HepG2 (cell line): ENCODE measurements at regions not wholly inside any gene's neighbourhood (a gene's known extent, or its start where the extent isn't known, plus 50 kb on each side); places are given as distances from the start of the nearest gene placed in this dataset.

ENCODE experiments used
- ATAC-seq: fragments of 200-7000 bp; cut with Tn5 transposase; 3 replicates; pipeline ENCODE4 v1.9.1; 2020; ENCODE audit warnings: mild to moderate bottlenecking, moderate library complexity
- BruUV-seq: library from RNA; stranded (reverse); fragments of 400-500 nt; replicated peaks from 2 replicates; lab custom pipeline; 2021; lab: Mats Ljungman, UMichigan
- CTCF ChIA-PET: fragments of 300-600 bp; formaldehyde crosslinking; extraction: SDS; loops from one replicate; lab custom pipeline; 2021; ENCODE audit warnings: low total read pairs, inconsistent platforms, low intra/inter-chr PET ratio; lab: Yijun Ruan, JAX
- POLR2A ChIA-PET: fragments of 350-600 bp; sonication (Branson Sonifier 250); formaldehyde crosslinking; loops from one replicate; lab custom pipeline; 2020; ENCODE audit warnings: antibody characterized with exemption, inconsistent platforms; lab: Yijun Ruan, JAX
- DNase-seq: peaks from one replicate; pipeline ENCODE4 v3.0.0-alpha.2; 2015; ENCODE audit warnings: low spot score
- FAIRE-seq: peaks from 3 replicates; lab custom pipeline; 2011; peaks lifted over from hg19 to GRCh38; lab: Jason Lieb, UNC
- H2AFZ ChIP-seq: one replicate; pipeline ENCODE4 v1.6.1; 2011; ENCODE audit warnings: low read length, inconsistent platforms
- H3K27ac ChIP-seq: fragments of 300-600 bp; 3 replicates; pipeline ENCODE4 v1.8.0; 2011; ENCODE audit warnings: mixed run types, mild to moderate bottlenecking, mixed read lengths, low read length, inconsistent platforms; ENCODE audit not compliant: insufficient read depth; ENCODE audit errors: extremely low read length
- H3K27me3 ChIP-seq, 2 experiments: fragments of 200-600 bp in 1 of 2; 2 replicates in 1 of 2; 3 replicates in 1 of 2; pipeline versions ENCODE4 v1.6.0 to v1.8.0; 2011; ENCODE audit warnings: low read length in 2 of 2, mild to moderate bottlenecking in 2 of 2, moderate library complexity in 2 of 2, inconsistent platforms in 1 of 2; ENCODE audit not compliant: insufficient read depth in 2 of 2, control insufficient read depth in 1 of 2
- H3K36me3 ChIP-seq, 2 experiments: fragments of 200-600 bp in 1 of 2; replicated peaks in 1 of 2; 2 replicates in 1 of 2; 3 replicates in 1 of 2; pipeline versions ENCODE4 v1.5.1 to v1.8.0; 2011; ENCODE audit warnings: low read length in 2 of 2, inconsistent platforms in 1 of 2; ENCODE audit not compliant: insufficient read depth in 2 of 2, control insufficient read depth in 1 of 2
- H3K4me1 ChIP-seq: 2 replicates; pipeline ENCODE4 v1.5.1; 2012; ENCODE audit warnings: low read length, inconsistent platforms; ENCODE audit not compliant: insufficient read depth
- H3K4me2 ChIP-seq: 2 replicates; pipeline ENCODE4 v1.6.0; 2011; ENCODE audit warnings: low read depth, low read length, inconsistent platforms
- H3K4me3 ChIP-seq, 3 experiments: fragments of 200-600 bp in 1 of 3; sonication (generic), shearing (Covaris generic) in 1 of 3; replicated peaks in 1 of 3; 2 replicates each; pipeline ENCODE4 v1.5.1; 2011 to 2016; ENCODE audit warnings: low read length in 3 of 3, inconsistent platforms in 2 of 3, low read depth in 2 of 3, mild to moderate bottlenecking in 2 of 3, control low read depth in 1 of 3, mixed read lengths in 1 of 3; ENCODE audit not compliant: insufficient read depth in 1 of 3
- H3K79me2 ChIP-seq: one replicate; pipeline ENCODE4 v1.6.1; 2011; ENCODE audit warnings: low read length, inconsistent platforms; ENCODE audit not compliant: insufficient read depth
- H3K9ac ChIP-seq: 2 replicates; pipeline ENCODE4 v1.6.0; 2011; ENCODE audit warnings: mild to moderate bottlenecking, low read depth, low read length, inconsistent platforms; ENCODE audit not compliant: insufficient read depth
- H3K9me3 ChIP-seq: 2 replicates; pipeline ENCODE4 v1.5.1; 2012; ENCODE audit warnings: mild to moderate bottlenecking, low read length
- H4K20me1 ChIP-seq: 2 replicates; pipeline ENCODE4 v1.6.0; 2011; ENCODE audit warnings: inconsistent platforms, mild to moderate bottlenecking, low read length, moderate library complexity; ENCODE audit not compliant: insufficient read depth
- ATF4 ChIP-seq, 2 experiments: fragments of 450-650 bp in 1 of 2; sonication (generic) in 1 of 2; formaldehyde crosslinking; IDR thresholded peaks; 2 replicates each; pipeline versions ENCODE4 v1.5.0 to v1.8.0; 2020 to 2022; ENCODE audit warnings: mild to moderate bottlenecking in 1 of 2, missing genetic modification reagents in 1 of 2
- ZNF547 ChIP-seq: sonication (generic); formaldehyde crosslinking; IDR thresholded peaks from 2 replicates; pipeline ENCODE4 v1.5.1; 2020; ENCODE audit warnings: mild to moderate bottlenecking, missing genetic modification reagents
- ZNF652 ChIP-seq: IDR thresholded peaks from 2 replicates; pipeline ENCODE4 v1.6.1; 2016; ENCODE audit warnings: low read depth, borderline replicate concordance
- WGBS: methylation state at CpG from one replicate; pipeline ENCODE4 v1.1.6; 2017; ENCODE audit warnings: low lambda C conversion rate; 5-methylcytosine and 5-hydroxymethylcytosine counted together
- in situ Hi-C: cut with HindIII; loops from 2 replicates; pipeline ENCODE4 v1.10.0; 2017; ENCODE audit warnings: low pct_unique_long_range_greater_than_20kb; ENCODE audit not compliant: extremely low pct_ligation_motif_present
- intact Hi-C: fragments of 100-400 bp; cut with micrococcal nuclease; formaldehyde crosslinking; loops from one replicate; pipeline ENCODE4 v1.10.0; 2022; ENCODE audit not compliant: unreplicated experiment

- no peak overlapping the region for H3K4me2 ChIP-seq
- TF ChIP-seq ATF4 (CRISPR knock-in tag; IDR thresholded peaks at IDR 0.05), result no peak
- H3K36me3 ChIP-seq, result no peaks in the 10 kb centered on the region
- no peak overlapping the region for H3K4me3 ChIP-seq
- ChIA-PET CTCF (no interaction called here), POLR2A (no interaction called here)
- no TSS peak for BruUV-seq
- no peaks in the 10 kb centered on the region for H3K9me3 ChIP-seq
- H3K27ac ChIP-seq, result no peak overlapping the region
- no peak overlapping the region for H3K9ac ChIP-seq
- no peak overlapping the region for H2AFZ ChIP-seq
- FAIRE-seq (no peak), DNase-seq (no peak), ATAC-seq (no peak)
- no peaks in the 10 kb centered on the region for H3K4me1 ChIP-seq
- no peaks in the 10 kb centered on the region for H3K79me2 ChIP-seq
- 0% methylated on average over 1 of the region's 1 CpG for WGBS
- no peaks in the 10 kb centered on the region; a peak in 1 of 5 replicates for H3K27me3 ChIP-seq
- in situ Hi-C loops, result no loop called here
- intact Hi-C loops, result no loop called here
- H4K20me1 ChIP-seq, result no peaks in the 10 kb centered on the region
Observed at GRCh38 chr2:144268036-144268678, 251.8 kb downstream of the ZEB2 start.

GRCh38 chr2:144267239-144267638 is 252.7 kb downstream of the ZEB2 start:
- BruUV-seq, result no TSS peak
- WGBS, result 18% methylated on average over 2 of the region's 2 CpGs
- 0 out of 2 replicates have a peak, but pooled peaks have one; percentile 26 for TF ChIP-seq ZNF652 (CRISPR knock-in tag)
- TF ChIP-seq ZNF547 (CRISPR knock-in tag), result no peak
- intact Hi-C loops, result no loop called here
- H4K20me1 ChIP-seq, result no peaks in the 10 kb centered on the region
- ChIA-PET POLR2A (no interaction called here), CTCF (no interaction called here)
- no peaks in the 10 kb centered on the region for H3K36me3 ChIP-seq
- no peak overlapping the region for H3K27ac ChIP-seq
- H3K4me1 ChIP-seq, result no peaks in the 10 kb centered on the region
- FAIRE-seq (no peak), DNase-seq (no peak), ATAC-seq (no peak)
- in situ Hi-C loops, result no loop called here
- no peaks in the 10 kb centered on the region for H3K9me3 ChIP-seq
- no peak overlapping the region for H3K4me3 ChIP-seq
- H3K9ac ChIP-seq, result no peak overlapping the region
- H3K4me2 ChIP-seq, result no peak overlapping the region
- H3K79me2 ChIP-seq, result no peaks in the 10 kb centered on the region
- no peaks in the 10 kb centered on the region for H3K27me3 ChIP-seq
- no peak overlapping the region for H2AFZ ChIP-seq
